Brain microvascular endothelial cell (primary cell): ENCODE measurements at regions not wholly inside any gene's neighbourhood (a gene's known extent, or its start where the extent isn't known, plus 50 kb on each side); places are given as distances from the start of the nearest gene placed in this dataset.
"Not testable (repeated sequence)": the region's sequence is repeated elsewhere in the genome, so short reads cannot be mapped to it uniquely, and the experiment has no call there.

Experiments used
- DNase-seq: peaks from one replicate; pipeline ENCODE4 v3.0.0-alpha.2; 2020
- H3K27ac ChIP-seq: fragments of 250-450 bp; sonication (Bioruptor Pico); 2 replicates; pipeline ENCODE4 v1.5.1; 2020; ENCODE audit warnings: mild to moderate bottlenecking, moderate library complexity
- H3K27me3 ChIP-seq: fragments of 250-450 bp; sonication (Bioruptor Pico); replicated peaks from 2 replicates; pipeline ENCODE4 v1.5.1; 2020; ENCODE audit warnings: mild to moderate bottlenecking
- H3K36me3 ChIP-seq: fragments of 250-450 bp; sonication (Bioruptor Pico); replicated peaks from 2 replicates; pipeline ENCODE4 v1.5.1; 2020; ENCODE audit warnings: mild to moderate bottlenecking
- H3K4me3 ChIP-seq: 2 replicates; pipeline ENCODE4 v1.5.1; 2011; ENCODE audit warnings: low read depth, mild to moderate bottlenecking, control low read depth, low read length, moderate library complexity
- in situ Hi-C: cut with HindIII; loops from 2 replicates; pipeline ENCODE4 v1.10.0; 2017; ENCODE audit warnings: low sequenced_read_pairs, low pct_ligation_motif_present
- TF ChIP-seq, protein P1 (sequence below): IDR thresholded peaks from 2 replicates; pipeline ENCODE4 v1.5.1; 2011; ENCODE audit warnings: low read depth, mild to moderate bottlenecking, moderate library complexity, low read length, control low read depth, inconsistent platforms; ENCODE audit errors: missing control alignments

DNA sequence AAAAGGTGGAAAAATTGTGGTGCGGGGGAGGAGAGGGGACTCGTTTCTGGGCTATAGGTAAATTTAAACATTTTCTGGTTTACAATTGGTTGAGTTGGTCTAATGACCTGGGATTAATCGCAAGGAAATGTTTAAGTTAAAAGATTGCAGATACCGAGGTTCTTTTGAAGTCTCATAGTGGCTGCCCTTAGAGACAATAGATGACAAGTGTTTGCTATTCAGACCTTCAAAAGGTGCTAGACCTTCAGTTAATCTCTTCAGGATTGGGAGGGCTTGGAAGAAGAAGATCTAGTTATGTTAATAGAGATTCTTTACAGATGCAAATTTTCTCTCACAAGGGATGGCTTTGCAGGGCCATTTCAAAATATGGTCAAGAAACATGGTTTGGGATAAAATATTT is 2286.1 kb upstream of the AGA start:
- in situ Hi-C loops, result no loop called here
- Histone ChIP-seq H3K27ac (no peak overlapping the region), H3K4me3 (no peak overlapping the region), H3K27me3 (no peaks in the 10 kb centered on the region), H3K36me3 (no peaks in the 10 kb centered on the region)
- no peak for DNase-seq
- TF ChIP-seq, protein P1, sequence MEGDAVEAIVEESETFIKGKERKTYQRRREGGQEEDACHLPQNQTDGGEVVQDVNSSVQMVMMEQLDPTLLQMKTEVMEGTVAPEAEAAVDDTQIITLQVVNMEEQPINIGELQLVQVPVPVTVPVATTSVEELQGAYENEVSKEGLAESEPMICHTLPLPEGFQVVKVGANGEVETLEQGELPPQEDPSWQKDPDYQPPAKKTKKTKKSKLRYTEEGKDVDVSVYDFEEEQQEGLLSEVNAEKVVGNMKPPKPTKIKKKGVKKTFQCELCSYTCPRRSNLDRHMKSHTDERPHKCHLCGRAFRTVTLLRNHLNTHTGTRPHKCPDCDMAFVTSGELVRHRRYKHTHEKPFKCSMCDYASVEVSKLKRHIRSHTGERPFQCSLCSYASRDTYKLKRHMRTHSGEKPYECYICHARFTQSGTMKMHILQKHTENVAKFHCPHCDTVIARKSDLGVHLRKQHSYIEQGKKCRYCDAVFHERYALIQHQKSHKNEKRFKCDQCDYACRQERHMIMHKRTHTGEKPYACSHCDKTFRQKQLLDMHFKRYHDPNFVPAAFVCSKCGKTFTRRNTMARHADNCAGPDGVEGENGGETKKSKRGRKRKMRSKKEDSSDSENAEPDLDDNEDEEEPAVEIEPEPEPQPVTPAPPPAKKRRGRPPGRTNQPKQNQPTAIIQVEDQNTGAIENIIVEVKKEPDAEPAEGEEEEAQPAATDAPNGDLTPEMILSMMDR, result no peak

DNA sequence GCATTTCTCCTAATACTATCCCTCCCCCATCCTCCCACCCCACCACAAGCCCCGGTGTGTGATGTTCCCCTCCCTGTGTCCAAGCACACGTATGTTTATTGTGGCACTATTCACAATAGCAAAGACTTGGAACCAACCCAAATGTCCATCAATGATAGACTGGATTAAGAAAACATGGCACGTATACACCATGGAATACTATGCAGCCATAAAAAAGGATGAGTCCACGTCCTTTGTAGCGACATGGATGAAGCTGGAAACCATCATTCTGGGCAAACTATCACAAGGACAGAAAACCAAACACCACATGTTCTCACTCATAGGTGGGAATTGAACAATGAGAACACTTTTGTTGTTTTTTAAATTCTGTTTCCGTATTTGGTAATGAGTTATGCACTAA is 2294.6 kb upstream of the AGA start:
- DNase-seq, H3K27me3 ChIP-seq, H3K27ac ChIP-seq, H3K4me3 ChIP-seq, in situ Hi-C loops, H3K36me3 ChIP-seq: not testable (repeated sequence)

DNA sequence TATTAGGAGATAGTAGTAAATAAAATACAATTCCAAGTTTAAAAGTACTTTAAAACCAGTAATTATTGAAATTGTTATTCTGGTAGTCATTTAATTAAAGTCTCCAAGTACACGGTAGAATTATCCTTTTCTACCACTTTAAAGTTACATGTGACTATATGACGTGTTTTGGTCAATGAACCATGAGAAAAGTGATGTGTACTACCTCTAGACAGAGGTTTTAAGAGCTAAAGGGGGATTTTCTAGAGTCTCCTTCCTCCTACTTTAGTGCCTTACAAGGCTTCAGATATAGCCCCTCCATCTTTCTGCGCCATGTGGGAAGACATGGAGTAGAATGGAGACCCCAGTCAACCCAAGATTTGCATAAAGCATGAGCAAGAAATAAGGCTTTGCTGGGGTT is 2296.6 kb upstream of the AGA start:
- H3K27ac ChIP-seq, result no peak overlapping the region
- no peak overlapping the region for H3K4me3 ChIP-seq
- DNase-seq, result no peak
- H3K27me3 ChIP-seq, result no peaks in the 10 kb centered on the region
- H3K36me3 ChIP-seq, result no peaks in the 10 kb centered on the region
- TF ChIP-seq, protein P1, result no peak
- in situ Hi-C loops, result no loop called here

DNA sequence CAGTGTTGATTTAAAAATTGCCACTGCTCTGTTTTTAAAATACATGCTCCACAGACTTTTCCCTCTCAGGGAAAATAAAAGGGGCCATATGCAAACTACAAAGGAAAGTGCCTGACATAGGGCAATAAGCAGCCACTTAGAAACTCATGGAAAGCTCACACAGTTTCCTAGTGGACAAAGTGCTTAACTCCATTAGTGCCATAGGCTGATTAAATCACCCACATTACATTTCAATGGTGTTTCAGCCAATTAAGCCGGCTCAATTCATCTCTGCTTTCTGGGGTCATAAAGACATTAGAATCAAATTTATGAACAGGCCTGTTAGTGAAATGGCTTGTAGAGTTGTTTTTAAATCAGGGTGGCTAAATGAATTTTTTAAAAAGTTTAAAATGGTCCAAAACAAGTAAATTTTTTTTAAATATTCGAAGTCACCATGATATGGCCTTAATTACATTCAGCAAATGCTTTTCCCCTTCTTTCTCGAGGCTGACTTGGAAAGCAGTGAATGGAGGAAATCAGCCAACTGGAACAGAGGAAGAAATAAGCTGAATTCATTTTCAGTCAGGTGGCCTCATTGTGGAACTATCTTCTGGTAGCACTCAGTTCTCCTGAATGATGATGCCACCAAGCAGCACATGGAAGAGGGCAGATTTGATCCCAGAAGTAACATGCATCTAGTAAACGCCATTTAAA is 2305.1 kb upstream of the AGA start:
- in situ Hi-C loops, result no loop called here
- Histone ChIP-seq H3K27ac (no peak overlapping the region), H3K36me3 (no peaks in the 10 kb centered on the region), H3K4me3 (no peak overlapping the region), H3K27me3 (no peaks in the 10 kb centered on the region)
- no peak for DNase-seq
- TF ChIP-seq, protein P1, result no peak

DNA sequence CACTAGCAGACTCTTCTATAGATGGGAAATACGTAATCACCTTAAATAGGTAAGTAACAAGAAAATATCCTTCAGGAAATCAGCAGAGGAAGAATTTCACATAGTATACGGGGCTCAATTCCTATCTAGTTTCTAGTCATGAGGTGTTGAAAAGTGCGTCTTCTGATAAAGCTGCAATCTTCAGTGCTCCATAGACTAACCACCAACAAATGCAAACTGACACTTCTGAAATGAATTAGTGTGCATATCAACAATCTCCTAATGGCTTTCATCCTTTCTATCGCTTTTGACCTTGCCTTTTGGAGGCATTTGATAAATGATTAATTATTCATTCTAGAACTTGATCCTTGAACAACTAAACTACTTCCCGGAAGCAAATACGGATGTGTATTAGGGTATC is 2306.6 kb upstream of the AGA start:
- Histone ChIP-seq H3K36me3 (no peaks in the 10 kb centered on the region), H3K4me3 (no peak overlapping the region), H3K27ac (no peak overlapping the region), H3K27me3 (no peaks in the 10 kb centered on the region)
- no peak for DNase-seq
- TF ChIP-seq, protein P1, result no peak
- in situ Hi-C loops, result no loop called here

DNA sequence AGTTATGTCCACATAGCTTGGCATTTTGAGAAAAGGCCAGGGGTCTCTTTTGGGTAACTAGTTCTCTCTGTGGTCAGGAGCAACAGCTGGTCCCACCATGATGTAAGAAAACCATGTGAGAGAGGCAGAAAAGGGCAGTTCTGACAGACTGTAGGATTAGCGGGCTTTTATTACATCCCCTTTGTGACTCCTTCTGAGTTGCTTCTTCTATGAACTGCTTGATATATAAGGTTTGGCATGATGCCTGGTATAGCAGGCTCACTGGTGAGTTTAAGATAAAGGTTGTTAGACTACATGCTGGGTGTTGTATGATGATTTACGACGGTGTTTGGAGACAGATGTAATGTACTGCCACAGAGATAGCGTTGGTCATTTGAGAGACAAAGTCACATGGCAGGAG is 2308.1 kb upstream of the AGA start:
- no peak overlapping the region for H3K4me3 ChIP-seq
- H3K27ac ChIP-seq, result no peak overlapping the region
- no peaks in the 10 kb centered on the region for H3K36me3 ChIP-seq
- H3K27me3 ChIP-seq, result no peaks in the 10 kb centered on the region
- TF ChIP-seq, protein P1, result no peak
- in situ Hi-C loops, result no loop called here
- DNase-seq, result no peak
